LNCAP (cell line): ENCODE measurements at regions not wholly inside any gene's neighbourhood (a gene's known extent, or its start where the extent isn't known, plus 50 kb on each side); places are given as distances from the start of the nearest gene placed in this dataset.

Source experiments
- CTCF ChIP-seq: fragments of 450-650 bp; IDR thresholded peaks from 2 replicates; pipeline ENCODE4 v1.5.1; 2017; ENCODE audit warnings: mild to moderate bottlenecking

DNA sequence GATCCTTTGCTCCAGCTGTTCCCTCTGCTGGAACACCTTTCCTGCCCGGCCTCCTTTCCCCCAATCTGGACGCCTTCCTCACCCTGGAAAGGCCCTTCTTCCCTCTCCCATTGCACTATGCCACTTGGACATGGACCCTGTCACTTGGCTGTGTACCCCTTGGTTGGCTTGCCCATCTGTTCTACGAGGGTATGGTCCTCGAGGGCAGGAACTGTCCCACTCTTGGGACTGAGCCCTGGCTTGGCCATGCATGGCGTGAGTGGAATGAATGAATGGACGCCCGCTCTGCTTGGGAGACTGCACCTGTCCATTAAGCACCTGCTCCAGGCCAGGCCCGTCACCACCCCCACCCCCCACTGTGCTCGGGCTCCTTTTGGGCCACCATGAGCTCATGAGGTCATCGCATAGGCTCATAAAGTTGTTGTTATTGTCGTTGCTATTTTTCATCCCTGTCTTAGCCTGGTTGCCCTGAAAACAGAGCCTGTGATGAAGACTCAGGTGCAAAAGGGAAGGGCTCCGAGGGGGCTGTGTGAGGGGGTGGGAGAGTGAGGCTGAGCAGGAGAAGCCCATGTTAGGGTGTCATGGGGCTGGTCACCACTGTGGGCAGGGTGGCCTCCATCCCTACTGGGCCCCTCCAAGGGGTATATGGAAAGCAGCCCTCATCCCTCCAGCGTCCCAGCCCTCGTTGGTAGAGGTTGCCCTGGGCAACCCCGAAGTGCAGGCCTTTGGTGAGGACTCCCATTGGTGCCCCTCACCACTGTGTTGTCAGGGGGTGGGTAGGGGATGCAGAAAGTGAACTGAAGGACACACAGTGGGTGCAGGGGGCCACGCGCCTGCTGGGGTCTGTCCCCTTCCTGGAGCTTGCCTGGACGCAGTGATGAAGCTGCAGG, 57.2 kb upstream of the IER5L start:
- no peak for TF ChIP-seq CTCF

DNA sequence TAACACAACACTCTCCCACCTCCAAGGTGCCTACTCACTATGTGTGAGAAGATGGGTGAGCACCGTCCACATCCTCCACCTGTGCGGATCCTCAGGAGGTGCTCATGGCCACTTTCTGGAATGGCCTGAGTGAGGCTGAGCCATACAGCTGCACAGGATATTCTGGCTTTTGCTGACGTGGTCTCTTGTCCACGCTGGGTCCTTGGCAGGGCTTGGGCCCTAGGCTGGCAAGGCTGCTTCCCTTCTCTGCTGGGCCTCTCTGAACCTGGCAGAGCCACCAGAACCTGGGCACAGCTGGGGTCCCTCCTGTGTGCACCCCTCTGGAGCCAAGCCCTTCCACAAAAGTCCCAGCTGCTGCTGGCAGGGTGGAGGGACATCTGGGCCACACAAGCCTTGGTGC, 56.4 kb upstream of the IER5L start:
- no peak for TF ChIP-seq CTCF

GRCh38 chr9:129232839-129233591, 55.0 kb upstream of the IER5L start:
- no peak for TF ChIP-seq CTCF

- TF ChIP-seq CTCF: no peak
Observed at GRCh38 chr9:129231759-129232158, 53.7 kb upstream of the IER5L start.

DNA sequence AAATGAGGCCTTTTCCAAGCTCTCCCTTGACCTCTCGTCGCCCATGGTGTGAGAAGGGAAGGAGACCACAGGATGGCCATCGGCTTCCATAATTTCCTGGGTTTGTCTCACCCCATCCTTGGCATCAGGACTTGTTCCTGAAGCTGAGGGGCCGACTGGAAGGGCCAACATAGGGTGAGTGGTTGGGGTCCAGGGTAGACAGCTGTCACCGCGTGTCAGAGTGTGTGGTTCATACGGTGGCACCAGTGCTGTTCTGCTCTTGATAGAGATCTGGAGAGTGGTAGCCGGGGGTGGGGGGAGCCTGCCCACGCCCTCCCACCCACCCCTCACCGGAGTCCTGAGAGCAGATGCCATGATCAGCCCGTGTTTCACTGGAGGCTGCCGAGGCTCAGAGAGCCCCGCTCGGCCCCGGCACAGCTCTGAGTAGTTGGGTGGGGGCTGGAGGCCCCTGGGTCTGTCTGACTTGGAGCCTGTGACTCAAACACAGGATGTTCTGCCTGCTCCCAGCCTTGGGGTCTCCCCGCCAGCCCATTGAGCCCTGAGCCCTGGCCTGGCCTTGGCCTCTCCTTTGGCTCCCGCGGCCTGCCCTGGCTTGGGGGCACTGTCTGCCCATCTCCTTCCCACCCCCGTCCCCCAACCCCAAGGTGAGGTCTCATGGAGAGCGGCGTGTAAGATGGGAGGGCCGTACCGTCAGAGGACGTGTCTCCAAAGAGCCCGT, 53.1 kb upstream of the IER5L start:
- no peak for TF ChIP-seq CTCF

- TF ChIP-seq CTCF: no peak
Observed at GRCh38 chr9:129230302-129230701, 52.2 kb upstream of the IER5L start.
